NCI-H128 (cell line): ENCODE measurements at regions not wholly inside any gene's neighbourhood (a gene's known extent, or its start where the extent isn't known, plus 50 kb on each side); places are given as distances from the start of the nearest gene placed in this dataset.
"Not testable (repeated sequence)": the region's sequence is repeated elsewhere in the genome, so short reads cannot be mapped to it uniquely, and the experiment has no call there.

ENCODE experiments used
- DNase-seq: peaks from one replicate; lab custom pipeline; 2025; ENCODE audit not compliant: unreplicated experiment; lab: John Stamatoyannopoulos, UW

- DNase-seq: no peak
Measured at GRCh38 chr6:170003451-170004160, 252.2 kb downstream of the ERMARD start.

- no peak for DNase-seq
Measured at GRCh38 chr6:170003027-170003426, 251.6 kb downstream of the ERMARD start.

- DNase-seq: not testable (repeated sequence)
Measured at GRCh38 chr6:170001782-170002181, 250.4 kb downstream of the ERMARD start.

GRCh38 chr6:170000071-170000843, 248.8 kb downstream of the ERMARD start:
- no peak for DNase-seq

- DNase-seq: no peak
Measured at GRCh38 chr6:169999367-169999766, 247.9 kb downstream of the ERMARD start.

- no peak for DNase-seq
Measured at GRCh38 chr6:169998457-169998856, 247.0 kb downstream of the ERMARD start.

- DNase-seq: no peak
Measured at GRCh38 chr6:169997930-169998218, 246.5 kb downstream of the ERMARD start.

GRCh38 chr6:169997187-169997929, 245.9 kb downstream of the ERMARD start:
- DNase-seq: no peak

- DNase-seq: no peak
Measured at GRCh38 chr6:169996378-169997051, 245.1 kb downstream of the ERMARD start.

- DNase-seq: no peak
Measured at GRCh38 chr6:169994739-169995138, 243.3 kb downstream of the ERMARD start.

- DNase-seq: no peak
Measured at GRCh38 chr6:169993861-169994481, 242.5 kb downstream of the ERMARD start.

GRCh38 chr6:169991913-169992312, 240.5 kb downstream of the ERMARD start:
- no peak for DNase-seq

GRCh38 chr6:169991031-169991390, 239.6 kb downstream of the ERMARD start:
- no peak for DNase-seq

GRCh38 chr6:169990095-169991030, 238.9 kb downstream of the ERMARD start:
- DNase-seq: no peak

- no peak for DNase-seq
Measured at GRCh38 chr6:169989594-169989993, 238.2 kb downstream of the ERMARD start.

GRCh38 chr6:169988769-169989550, 237.5 kb downstream of the ERMARD start:
- DNase-seq: no peak

- no peak for DNase-seq
Measured at GRCh38 chr6:169986848-169987498, 235.6 kb downstream of the ERMARD start.

- DNase-seq: no peak
Measured at GRCh38 chr6:169986171-169986847, 234.9 kb downstream of the ERMARD start.
